GM21786 (cell line): ENCODE measurements at regions not wholly inside any gene's neighbourhood (a gene's known extent, or its start where the extent isn't known, plus 50 kb on each side); places are given as distances from the start of the nearest gene placed in this dataset.

ENCODE experiments used
- ATAC-seq: cut with Tn5 transposase; IDR thresholded peaks from one replicate; pipeline ENCODE4 v1.9.1; 2021; ENCODE audit not compliant: unreplicated experiment

- no peak for ATAC-seq
Observed at GRCh38 chr20:6265204-6265904, 142.5 kb upstream of the FERMT1 start.

DNA sequence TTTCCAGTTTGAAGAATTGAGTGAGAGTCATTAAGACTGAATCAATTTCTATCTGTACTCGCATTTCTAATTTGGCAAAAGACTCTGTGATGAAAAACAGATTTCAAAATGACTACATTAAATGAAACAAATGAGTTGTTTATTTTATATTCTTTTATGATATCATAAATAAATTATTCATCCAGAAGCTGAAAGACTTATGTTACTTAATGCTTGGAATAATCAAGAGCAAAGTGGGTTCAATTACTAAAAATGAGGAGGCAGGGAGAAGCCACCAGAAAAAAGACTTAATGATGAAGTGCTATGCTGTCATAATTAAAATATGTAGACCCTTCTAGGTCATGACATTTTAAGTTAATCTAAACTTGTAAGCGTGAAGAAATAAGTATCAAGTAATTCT lies 130.6 kb upstream of the FERMT1 start:
- ATAC-seq = no peak

DNA sequence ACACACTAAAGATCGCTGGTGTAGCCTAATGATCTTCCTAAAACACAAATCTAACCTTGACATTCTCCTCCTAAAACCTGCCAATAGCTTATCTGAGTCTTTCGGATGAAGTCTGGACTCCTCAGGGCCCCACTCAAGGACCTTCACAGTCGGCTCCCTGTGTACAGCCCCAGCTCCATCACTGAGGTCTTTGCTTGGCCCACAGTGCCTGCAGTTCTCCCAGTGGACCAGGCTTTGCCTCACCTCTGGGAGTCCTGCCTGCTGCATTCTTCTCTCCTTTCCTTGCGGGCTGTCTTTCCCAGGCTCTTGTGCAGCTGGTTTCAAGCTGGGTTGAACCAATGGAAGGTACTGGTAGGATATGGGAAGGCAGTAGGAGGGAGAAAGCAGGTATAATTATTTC lies 122.6 kb upstream of the FERMT1 start:
- ATAC-seq = no peak

GRCh38 chr20:6241591-6241990 lies 118.8 kb upstream of the FERMT1 start:
- ATAC-seq = no peak

- no peak for ATAC-seq
Observed at GRCh38 chr20:6240059-6240458, 117.2 kb upstream of the FERMT1 start.

- no peak for ATAC-seq
Observed at GRCh38 chr20:6238421-6238820, 115.6 kb upstream of the FERMT1 start.

- ATAC-seq = no peak
Observed at GRCh38 chr20:6235510-6235909, 112.7 kb upstream of the FERMT1 start.

DNA sequence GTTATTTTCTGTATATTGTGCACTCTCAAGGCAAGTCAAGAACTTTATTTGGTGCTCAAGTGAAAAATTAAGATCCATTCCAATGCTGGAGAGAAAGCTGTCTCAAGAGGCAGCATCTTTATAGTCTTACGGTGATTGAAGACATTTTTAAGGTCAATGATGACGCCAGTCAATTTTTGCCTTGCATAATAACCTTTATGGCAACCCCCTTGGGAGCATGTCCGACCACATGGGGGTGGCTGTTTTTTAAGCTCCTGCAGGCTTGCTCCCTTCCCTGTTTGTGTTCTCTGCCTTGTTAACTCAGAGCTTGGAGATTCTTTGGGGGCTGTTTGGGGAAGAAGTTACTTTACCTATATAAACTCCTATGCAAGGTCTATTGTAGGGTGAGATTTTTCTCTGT lies 109.6 kb upstream of the FERMT1 start:
- no peak for ATAC-seq

DNA sequence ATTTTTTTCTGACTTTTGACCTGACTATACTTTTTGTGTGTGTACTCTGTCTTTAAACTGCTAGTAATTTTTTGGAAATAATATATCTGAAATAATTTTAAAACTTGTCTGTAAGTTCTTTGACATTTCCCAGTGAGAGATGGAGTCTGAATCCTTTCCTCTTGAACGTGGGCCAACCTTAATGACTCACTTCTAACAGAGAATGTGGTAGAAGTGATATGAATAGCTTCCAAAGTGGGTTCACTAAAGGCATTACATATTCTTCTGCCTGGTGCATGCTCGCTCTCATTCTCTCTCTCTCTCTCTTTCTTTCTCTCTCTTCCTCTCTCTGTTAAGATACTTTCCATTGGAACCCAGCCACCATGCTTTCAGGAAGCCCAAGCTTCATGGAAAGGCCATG lies 108.7 kb upstream of the FERMT1 start:
- ATAC-seq = no peak

DNA sequence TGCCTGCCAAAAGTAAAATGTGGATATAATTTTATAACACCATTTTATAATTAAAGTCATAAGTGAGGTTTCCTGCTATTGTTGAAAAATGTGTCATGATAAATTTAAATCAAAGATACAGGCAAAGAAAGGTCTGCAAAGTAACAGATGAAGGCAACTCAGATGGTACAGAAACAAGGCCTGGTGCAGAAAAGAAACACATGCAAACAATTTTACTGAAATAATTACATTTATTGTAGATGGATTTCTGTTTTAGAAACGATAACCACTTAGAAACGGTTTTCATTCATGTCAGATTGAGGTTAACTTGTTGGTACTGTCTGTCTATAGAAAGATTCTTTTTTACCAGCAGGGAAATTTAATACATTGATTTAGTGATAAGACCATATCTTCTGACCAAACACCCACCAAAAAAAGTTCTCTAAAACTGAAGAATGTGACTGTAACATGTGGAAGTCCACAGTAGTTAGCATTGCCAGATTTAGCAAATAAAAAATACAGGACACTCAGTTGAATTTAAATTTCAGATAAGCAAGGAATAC lies 105.5 kb upstream of the FERMT1 start:
- ATAC-seq = no peak

DNA sequence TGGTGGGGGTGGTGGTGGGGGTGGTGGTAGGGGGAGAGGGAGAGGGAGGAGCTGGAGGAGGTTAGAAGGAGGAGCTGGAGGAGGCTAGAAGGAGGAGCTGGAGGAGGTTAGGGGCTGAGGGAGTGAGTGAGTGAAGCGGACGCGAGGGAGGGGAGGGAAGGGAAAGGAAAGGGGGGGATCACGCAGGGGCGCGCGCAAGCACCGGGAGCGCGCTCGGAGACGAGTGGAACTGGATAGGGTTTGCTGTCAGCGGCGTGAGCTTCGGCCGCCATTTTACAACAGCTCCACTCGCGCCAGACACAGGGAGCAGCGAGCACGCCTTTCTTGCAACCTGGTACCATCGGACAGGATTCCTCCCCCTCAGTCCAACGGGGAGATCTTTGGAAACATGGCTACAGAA lies 90.5 kb upstream of the FERMT1 start:
- no peak for ATAC-seq

DNA sequence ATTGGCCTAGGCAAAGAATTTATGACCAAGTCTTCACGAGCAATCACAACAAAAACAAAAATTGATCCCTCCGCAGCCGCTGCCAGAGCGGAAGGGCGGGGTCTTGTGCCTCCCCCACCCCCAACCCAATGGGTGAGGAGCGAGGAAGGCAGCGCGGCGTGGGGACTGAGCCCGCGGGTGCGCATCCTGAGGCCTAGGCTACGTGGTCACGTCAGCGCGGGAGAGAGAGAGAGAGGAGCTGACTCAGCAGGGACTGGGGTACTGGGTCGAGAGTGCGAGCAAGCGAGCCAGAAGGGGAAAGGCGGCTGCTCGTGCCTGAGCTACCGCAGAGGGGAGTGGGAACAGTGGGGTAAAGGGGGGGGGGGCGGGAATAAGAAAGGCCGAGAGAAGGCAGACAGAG lies 90.1 kb upstream of the FERMT1 start:
- ATAC-seq = no peak

DNA sequence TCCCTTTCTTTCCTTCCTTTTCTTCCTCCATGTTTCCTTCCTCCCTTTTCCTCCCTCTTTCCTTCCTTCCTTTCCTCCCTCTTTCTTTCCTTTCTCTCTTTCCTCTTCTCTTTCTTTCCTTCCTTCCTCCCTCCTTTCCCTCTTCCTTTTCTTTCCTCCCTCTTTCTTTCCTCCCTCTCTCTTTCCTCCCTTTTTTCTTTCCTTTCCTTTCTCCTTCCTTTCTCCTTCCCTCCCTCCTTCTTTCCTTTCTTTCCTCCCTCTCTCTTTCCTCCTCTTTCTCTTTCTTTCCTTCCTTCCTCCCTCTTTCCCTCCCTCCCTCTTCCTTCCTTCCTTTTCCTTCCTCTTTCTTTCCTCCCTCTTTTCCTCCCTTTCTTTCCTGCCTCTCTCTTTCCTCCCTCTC lies 86.3 kb upstream of the FERMT1 start:
- ATAC-seq = no peak

DNA sequence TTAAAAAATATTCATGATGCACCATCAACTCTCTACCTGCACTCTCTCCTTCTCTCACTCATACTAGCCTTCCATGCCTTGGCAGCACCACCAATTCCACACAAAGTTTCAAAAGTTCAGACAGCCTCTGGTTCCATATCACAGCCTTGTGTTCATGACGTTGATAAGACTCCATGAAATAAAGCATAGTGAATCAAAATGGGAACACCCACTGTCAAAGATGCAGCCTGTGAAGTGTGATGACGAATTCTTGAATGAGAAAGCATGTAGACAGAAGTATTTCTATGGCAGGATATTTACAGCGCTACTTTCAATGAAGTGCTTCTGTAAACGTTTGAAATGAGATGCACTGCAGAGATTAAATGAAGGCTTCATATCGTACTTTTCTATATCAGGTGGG lies 77.3 kb upstream of the FERMT1 start:
- no peak for ATAC-seq

DNA sequence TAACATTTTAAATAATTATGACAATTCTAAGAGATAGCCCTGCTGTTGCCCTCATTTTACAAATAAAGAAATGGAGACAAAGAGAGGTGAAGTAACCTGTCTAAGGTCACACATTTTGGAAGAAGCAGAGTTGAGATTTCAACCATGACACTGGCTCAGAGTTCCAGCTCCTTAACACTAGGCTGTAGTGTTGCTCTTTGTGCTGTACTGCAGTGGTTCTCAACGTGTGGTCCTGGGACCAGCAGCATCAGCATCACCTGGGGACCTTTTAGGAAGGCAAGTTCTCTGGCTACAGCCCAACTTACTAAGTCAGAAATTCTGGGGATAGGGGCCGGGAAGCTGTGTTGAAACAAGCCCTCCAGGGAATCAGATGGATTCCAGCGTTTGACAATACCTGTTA lies 62.4 kb upstream of the FERMT1 start:
- ATAC-seq = no peak

- ATAC-seq = no peak
Observed at GRCh38 chr20:6184086-6184485, 61.3 kb upstream of the FERMT1 start.

DNA sequence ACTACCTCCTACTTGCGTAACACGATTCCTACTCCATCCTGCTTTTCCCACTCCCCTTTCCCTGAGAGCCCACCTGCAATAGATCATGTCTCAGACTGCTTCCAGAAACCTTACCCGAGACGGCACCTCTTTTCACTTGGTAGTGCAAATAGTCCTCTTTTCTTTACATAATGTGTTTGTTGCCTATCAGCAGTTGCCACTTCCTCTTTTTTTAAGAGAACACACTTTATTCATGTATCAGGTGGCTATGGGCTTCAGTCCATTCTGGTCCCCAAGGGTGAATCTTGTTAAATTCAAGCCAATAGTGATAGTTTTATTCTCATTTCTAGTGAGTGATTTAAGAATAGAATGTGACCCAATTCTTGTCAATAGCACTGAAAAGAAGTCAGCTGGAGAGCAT lies 57.7 kb upstream of the FERMT1 start:
- no peak for ATAC-seq

- ATAC-seq = no peak
Observed at GRCh38 chr20:6178537-6178936, 55.7 kb upstream of the FERMT1 start.

GRCh38 chr20:6173481-6173880 lies 50.7 kb upstream of the FERMT1 start:
- no peak for ATAC-seq
